SIG-M5 treated with dmso at 0.1 percent for 504 hours (cell line): ENCODE measurements at regions not wholly inside any gene's neighbourhood (a gene's known extent, or its start where the extent isn't known, plus 50 kb on each side); places are given as distances from the start of the nearest gene placed in this dataset.

ENCODE experiments used
- DNase-seq: peaks from one replicate; lab custom pipeline; 2025; ENCODE audit not compliant: unreplicated experiment; lab: John Stamatoyannopoulos, UW

DNA sequence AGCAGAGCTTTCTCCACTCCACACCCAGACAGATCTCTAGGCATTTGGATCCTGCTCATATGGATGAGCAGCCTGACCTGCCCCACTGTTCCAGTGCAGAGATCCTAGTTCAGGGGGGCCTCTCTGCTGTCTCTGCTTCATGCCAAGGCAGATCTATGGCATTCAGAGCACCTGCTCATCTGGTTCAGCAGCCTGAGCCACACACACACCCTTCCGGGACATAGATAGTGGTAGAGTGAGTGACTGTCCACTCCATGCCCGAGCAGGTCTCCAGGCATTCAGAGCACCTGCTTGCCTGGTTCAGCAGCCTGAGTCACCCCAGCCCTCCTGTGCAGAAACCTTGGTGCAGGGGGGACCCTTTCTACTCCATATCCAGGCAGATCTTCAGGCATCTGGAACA is 54.3 kb upstream of the ZNF800 start:
- no peak for DNase-seq
